Sigmoid colon (tissue), 6 donors: ENCODE measurements at regions not wholly inside any gene's neighbourhood (a gene's known extent, or its start where the extent isn't known, plus 50 kb on each side); places are given as distances from the start of the nearest gene placed in this dataset.

Experiments
- DNase-seq: peaks from one replicate; pipeline ENCODE4 v3.0.0-alpha.2; 2019
- H3K27ac ChIP-seq, 4 donors: fragments of 200-600 bp; sonication (generic); one replicate each; pipeline ENCODE4 v1.5.1; 2016 to 2019; ENCODE audit warnings: mild to moderate bottlenecking in 1 of 4
- H3K27me3 ChIP-seq, 3 donors: fragments of 200-600 bp; sonication (generic); one replicate each; pipeline ENCODE4 v1.5.1; 2019; ENCODE audit warnings: mild to moderate bottlenecking in 1 of 3
- H3K36me3 ChIP-seq, 4 donors: fragments of 200-600 bp; sonication (generic); one replicate each; pipeline ENCODE4 v1.5.1; 2016 to 2019
- H3K4me1 ChIP-seq, 4 donors: fragments of 200-600 bp; sonication (generic); one replicate each; pipeline ENCODE4 v1.5.1; 2017 to 2019
- H3K4me3 ChIP-seq, 4 donors: fragments of 200-600 bp; sonication (generic); one replicate each; pipeline ENCODE4 v1.5.1; 2017 to 2019; ENCODE audit warnings: mild to moderate bottlenecking in 2 of 4, moderate library complexity in 1 of 4
- H3K9me3 ChIP-seq, 4 donors: fragments of 200-600 bp in 3 of 4; sonication (generic) in 3 of 4; one replicate each; pipeline versions ENCODE4 v1.5.1 to v1.6.1; 2013 to 2019
- CTCF ChIP-seq, 4 experiments: fragments of 450-650 bp in 3 of 4; fragments of 200-600 bp in 1 of 4; IDR thresholded peaks; one replicate each; pipeline ENCODE4 v1.5.1; 2016 to 2019; ENCODE audit warnings: antibody characterized with exemption in 4 of 4, mild to moderate bottlenecking in 3 of 4, moderate library complexity in 2 of 4
- EP300 ChIP-seq, 4 donors: sonication (generic); formaldehyde crosslinking; IDR thresholded peaks; one replicate each; pipeline ENCODE4 v1.6.1; 2017; ENCODE audit warnings: antibody characterized with exemption in 4 of 4
- POLR2A ChIP-seq, 2 donors: fragments of 450-650 bp; IDR thresholded peaks; one replicate each; pipeline ENCODE4 v1.6.1; 2016; ENCODE audit warnings: antibody characterized with exemption in 2 of 2, mild to moderate bottlenecking in 2 of 2, moderate library complexity in 2 of 2
- POLR2AphosphoS5 ChIP-seq, 4 donors: sonication (generic); formaldehyde crosslinking; IDR thresholded peaks; one replicate each; pipeline ENCODE4 v1.6.1; 2017; ENCODE audit warnings: antibody characterized with exemption in 4 of 4
- WGBS, 2 donors: extraction: QIAGEN DNeasy Blood & Tissue Kit; methylation state at CpG; one replicate each; pipeline ENCODE4 v1.1.7; 2013; 5-methylcytosine and 5-hydroxymethylcytosine counted together
- intact Hi-C: fragments of 100-400 bp; cut with DNase I; formaldehyde crosslinking; loops from one replicate; pipeline ENCODE4 v1.15.1; 2023
- donor health status: healthy with polysubstance abuse.
- donor health status: healthy.

GRCh38 chr5:118008779-118009178 lies 979.6 kb downstream of the DTWD2 start:
- H3K27me3 ChIP-seq: no peaks in the 10 kb centered on the region
- H3K27ac ChIP-seq: no peak overlapping the region
- intact Hi-C loops: no loop called here
- H3K4me3 ChIP-seq: no peak overlapping the region
- H3K4me1 ChIP-seq: peaks cover 0 to 30% (median 14%) of the 10 kb centered on the region in 4 donors
- no peaks in the 10 kb centered on the region for H3K36me3 ChIP-seq
- no peaks in the 10 kb centered on the region for H3K9me3 ChIP-seq
- TF ChIP-seq EP300 (IDR thresholded peaks at IDR 0.05) (no peak), CTCF (IDR thresholded peaks at IDR 0.05) (no peak), POLR2AphosphoS5 (IDR thresholded peaks at IDR 0.05) (no peak), POLR2A (IDR thresholded peaks at IDR 0.05) (no peak)
- no peak for DNase-seq
- 46 to 68% methylated on average over 1 of the region's 1 CpG for WGBS, 2 donors

GRCh38 chr5:118007262-118007661 lies 981.1 kb downstream of the DTWD2 start:
- intact Hi-C loops: no loop called here

GRCh38 chr5:118006219-118006618 lies 982.1 kb downstream of the DTWD2 start:
- no peak for DNase-seq
- H3K4me1 ChIP-seq: peaks cover 0 to 30% (median 14%) of the 10 kb centered on the region in 4 donors
- no peaks in the 10 kb centered on the region for H3K9me3 ChIP-seq
- H3K27ac ChIP-seq: no peak overlapping the region
- intact Hi-C loops: no loop called here
- 22 to 35% methylated on average over 1 of the region's 1 CpG for whole genome bisulfite sequencing, 2 donors
- no peaks in the 10 kb centered on the region for H3K27me3 ChIP-seq
- H3K4me3 ChIP-seq: no peak overlapping the region
- TF ChIP-seq EP300 (IDR thresholded peaks at IDR 0.05) (no peak), CTCF (IDR thresholded peaks at IDR 0.05) (no peak), POLR2A (IDR thresholded peaks at IDR 0.05) (no peak), POLR2AphosphoS5 (IDR thresholded peaks at IDR 0.05) (no peak)
- H3K36me3 ChIP-seq: no peaks in the 10 kb centered on the region

More at GRCh38 chr5:118007262-118007661, 981.1 kb downstream of the DTWD2 start:
- WGBS, 2 donors: 46 to 90% methylated on average over 1 of the region's 1 CpG
- TF ChIP-seq EP300 (IDR thresholded peaks at IDR 0.05) (no peak), POLR2A (IDR thresholded peaks at IDR 0.05) (no peak), POLR2AphosphoS5 (IDR thresholded peaks at IDR 0.05) (no peak), CTCF (IDR thresholded peaks at IDR 0.05) (no peak)
- Histone ChIP-seq H3K9me3 (no peaks in the 10 kb centered on the region), H3K27ac (no peak overlapping the region), H3K27me3 (no peaks in the 10 kb centered on the region), H3K4me3 (no peak overlapping the region), H3K4me1 (peaks cover 0 to 30% (median 14%) of the 10 kb centered on the region in 4 donors), H3K36me3 (no peaks in the 10 kb centered on the region)
- DNase-seq: no peak

- Histone ChIP-seq H3K36me3 (no peaks in the 10 kb centered on the region), H3K9me3 (no peaks in the 10 kb centered on the region), H3K4me1 (no peaks in the 10 kb centered on the region), H3K27ac (no peak overlapping the region), H3K27me3 (no peaks in the 10 kb centered on the region), H3K4me3 (no peak overlapping the region)
- TF ChIP-seq POLR2AphosphoS5 (IDR thresholded peaks at IDR 0.05) (no peak), EP300 (IDR thresholded peaks at IDR 0.05) (no peak), POLR2A (IDR thresholded peaks at IDR 0.05) (no peak), CTCF (IDR thresholded peaks at IDR 0.05) (no peak)
- intact Hi-C loops: no loop called here
- DNase-seq: no peak
- WGBS, 2 donors: 75 to 78% methylated on average over 3 of the region's 3 CpGs
Observed at GRCh38 chr5:117999939-118000549, 988.3 kb downstream of the DTWD2 start.

- H3K4me3 ChIP-seq: no peak overlapping the region
- intact Hi-C loops: no loop called here
- H3K4me1 ChIP-seq: no peaks in the 10 kb centered on the region
- no peak for TF ChIP-seq CTCF (IDR thresholded peaks at IDR 0.05)
- no peak for DNase-seq
- H3K36me3 ChIP-seq: no peaks in the 10 kb centered on the region
- H3K9me3 ChIP-seq: no peaks in the 10 kb centered on the region
- WGBS, 2 donors: 33 to 64% methylated on average over 2 of the region's 2 CpGs
- no peaks in the 10 kb centered on the region for H3K27me3 ChIP-seq
- H3K27ac ChIP-seq: no peak overlapping the region
Observed at GRCh38 chr5:117982691-117983090, 1005.7 kb downstream of the DTWD2 start.
